Fibroblast of lung (primary cell): ENCODE measurements at regions not wholly inside any gene's neighbourhood (a gene's known extent, or its start where the extent isn't known, plus 50 kb on each side); places are given as distances from the start of the nearest gene placed in this dataset.

ENCODE experiments used
- CTCF ChIP-seq, 2 donors: IDR thresholded peaks in 1 of 2; conservative IDR thresholded peaks in 1 of 2; 1 replicate in 1 of 2; 2 replicates in 1 of 2; pipeline ENCODE4 v1.5.1; 2011 to 2012; ENCODE audit warnings: low read length in 2 of 2, control low read depth in 1 of 2, inconsistent platforms in 1 of 2, low read depth in 1 of 2, mild to moderate bottlenecking in 1 of 2
- EZH2 ChIP-seq: IDR thresholded peaks from 2 replicates; pipeline ENCODE4 v1.5.1; 2012; ENCODE audit warnings: low read length, control low read depth, mild to moderate bottlenecking; ENCODE audit errors: missing control alignments

- TF ChIP-seq CTCF (conservative IDR thresholded peaks at IDR 0.05 in 1 of 2, IDR thresholded peaks at IDR 0.05 in 1 of 2; ENCODE audit: low read depth in 1 of 2, low read length in 2 of 2) (no peak), EZH2 (no peak)
Measured at GRCh38 chrX:145735036-145735435, 82.6 kb upstream of the SLITRK2 start.
